H1 (cell line): ENCODE measurements at regions not wholly inside any gene's neighbourhood (a gene's known extent, or its start where the extent isn't known, plus 50 kb on each side); places are given as distances from the start of the nearest gene placed in this dataset.

Source experiments
- CTCF ChIA-PET: fragments of 300-600 bp; sonication (Branson Sonifier 250); formaldehyde crosslinking; loops from one replicate; lab custom pipeline; 2021; ENCODE audit not compliant: partially characterized antibody; lab: Charles Lee
- POLR2A ChIA-PET: fragments of 300-600 bp; sonication (Branson Sonifier 250); formaldehyde crosslinking; loops from one replicate; lab custom pipeline; 2021; ENCODE audit warnings: inconsistent platforms; ENCODE audit not compliant: partially characterized antibody; lab: Charles Lee
- DNase-seq, 2 experiments: peaks; one replicate each; pipeline versions ENCODE4 v3.0.0 to v3.0.0-alpha.2; 2010 to 2022; ENCODE audit warnings: low spot score in 2 of 2, low read depth in 1 of 2, mixed read lengths in 1 of 2
- FAIRE-seq: peaks from 2 replicates; lab custom pipeline; 2011; peaks lifted over from hg19 to GRCh38; lab: Jason Lieb, UNC
- H2AFZ ChIP-seq: 2 replicates; pipeline ENCODE4 v1.8.1; 2012; ENCODE audit warnings: low read length, inconsistent platforms
- H2AK5ac ChIP-seq: 2 replicates; pipeline ENCODE4 v1.6.1; 2013; ENCODE audit warnings: low read depth, low read length
- H2BK120ac ChIP-seq: replicated peaks from 2 replicates; pipeline ENCODE3; 2013; ENCODE audit warnings: low read depth, low read length, inconsistent platforms
- H2BK12ac ChIP-seq: 2 replicates; pipeline ENCODE4 v1.6.1; 2013; ENCODE audit warnings: low read depth, low read length
- H2BK15ac ChIP-seq: 2 replicates; pipeline ENCODE4 v1.6.1; 2013; ENCODE audit warnings: low read length
- H2BK20ac ChIP-seq: 2 replicates; pipeline ENCODE4 v1.6.1; 2013; ENCODE audit warnings: low read length
- H2BK5ac ChIP-seq: 2 replicates; pipeline ENCODE4 v1.6.1; 2013; ENCODE audit warnings: low read depth, low read length
- H3K14ac ChIP-seq: 2 replicates; pipeline ENCODE4 v1.6.1; 2013; ENCODE audit warnings: inconsistent platforms; ENCODE audit not compliant: insufficient read length
- H3K18ac ChIP-seq: 2 replicates; pipeline ENCODE4 v1.6.1; 2013; ENCODE audit warnings: low read length; ENCODE audit errors: extremely low read depth
- H3K23ac ChIP-seq: 2 replicates; pipeline ENCODE4 v1.6.1; 2013; ENCODE audit warnings: inconsistent platforms; ENCODE audit not compliant: insufficient read length
- H3K23me2 ChIP-seq: 2 replicates; pipeline ENCODE4 v1.6.1; 2013; ENCODE audit warnings: low read depth, low read length
- H3K27ac ChIP-seq: 2 replicates; pipeline ENCODE4 v1.6.1; 2011; ENCODE audit warnings: low read depth, low read length, inconsistent platforms
- H3K27me3 ChIP-seq, 4 experiments: replicated peaks in 1 of 4; 1 replicate in 1 of 4; 2 replicates in 3 of 4; pipeline versions ENCODE4 v1.6.1 to v1.8.1; 2011 to 2013; ENCODE audit warnings: low read length in 3 of 4, mild to moderate bottlenecking in 3 of 4, inconsistent platforms in 2 of 4, mixed read lengths in 2 of 4, moderate library complexity in 1 of 4; ENCODE audit not compliant: control insufficient read depth in 3 of 4, insufficient read depth in 3 of 4; ENCODE audit errors: extremely low read depth in 1 of 4
- H3K36me3 ChIP-seq, 4 experiments: 2 replicates each; pipeline versions ENCODE4 v1.6.1 to v1.8.1; 2011 to 2013; ENCODE audit warnings: mild to moderate bottlenecking in 4 of 4, low read length in 3 of 4, moderate library complexity in 2 of 4, control low read depth in 1 of 4, inconsistent platforms in 1 of 4; ENCODE audit not compliant: insufficient read depth in 4 of 4, control insufficient read depth in 2 of 4
- H3K4ac ChIP-seq: replicated peaks from 2 replicates; pipeline ENCODE3; 2013; ENCODE audit warnings: low read length, low read depth, mixed read lengths, inconsistent platforms; ENCODE audit not compliant: insufficient read length
- H3K4me1 ChIP-seq, 4 experiments: replicated peaks in 1 of 4; 1 replicate in 1 of 4; 2 replicates in 3 of 4; pipeline versions ENCODE4 v1.6.1 to v1.8.1; 2011 to 2013; ENCODE audit warnings: low read length in 3 of 4, inconsistent platforms in 2 of 4, mixed read lengths in 1 of 4; ENCODE audit not compliant: insufficient read depth in 4 of 4, control insufficient read depth in 3 of 4
- H3K4me2 ChIP-seq, 2 experiments: 2 replicates each; pipeline versions ENCODE4 v1.6.1 to v1.8.1; 2011 to 2013; ENCODE audit warnings: low read depth in 2 of 2, low read length in 2 of 2, control low read depth in 1 of 2, inconsistent platforms in 1 of 2, mild to moderate bottlenecking in 1 of 2; ENCODE audit not compliant: insufficient read depth in 1 of 2
- H3K4me3 ChIP-seq, 4 experiments: fragments of 200-600, 300-600 bp in 1 of 4; sonication (generic), shearing (Covaris generic), sonication (Bioruptor Twin) in 1 of 4; 2 replicates each; pipeline versions ENCODE4 v1.5.1 to v1.8.1; 2011 to 2016; ENCODE audit warnings: low read length in 4 of 4, low read depth in 3 of 4, control low read depth in 2 of 4, inconsistent platforms in 2 of 4, mild to moderate bottlenecking in 2 of 4, mixed read lengths in 1 of 4, moderate library complexity in 1 of 4; ENCODE audit not compliant: insufficient read depth in 2 of 4; ENCODE audit errors: extremely low read depth in 1 of 4
- H3K56ac ChIP-seq: replicated peaks from 2 replicates; pipeline ENCODE3; 2013; ENCODE audit warnings: low read depth, mild to moderate bottlenecking, mixed read lengths, low read length, inconsistent platforms; ENCODE audit not compliant: insufficient read length
- H3K79me1 ChIP-seq: 2 replicates; pipeline ENCODE4 v1.6.1; 2013; ENCODE audit warnings: low read depth, low read length, control low read depth
- H3K79me2 ChIP-seq, 2 experiments: 2 replicates each; pipeline versions ENCODE4 v1.6.1 to v1.8.1; 2012 to 2013; ENCODE audit warnings: low read length in 2 of 2, mild to moderate bottlenecking in 2 of 2, inconsistent platforms in 1 of 2; ENCODE audit not compliant: insufficient read depth in 2 of 2, control insufficient read depth in 1 of 2
- H3K9ac ChIP-seq, 4 experiments: replicated peaks in 1 of 4; 1 replicate in 1 of 4; 2 replicates in 3 of 4; pipeline versions ENCODE4 v1.6.1 to v1.8.1; 2011 to 2013; ENCODE audit warnings: low read depth in 3 of 4, low read length in 3 of 4, control low read depth in 2 of 4, mild to moderate bottlenecking in 2 of 4, moderate library complexity in 2 of 4, inconsistent platforms in 1 of 4; ENCODE audit errors: extremely low read depth in 1 of 4
- H3K9me3 ChIP-seq, 2 experiments: 2 replicates each; pipeline versions ENCODE4 v1.6.1 to v1.8.1; 2012 to 2013; ENCODE audit warnings: mild to moderate bottlenecking in 2 of 2, moderate library complexity in 2 of 2, control low read depth in 1 of 2, inconsistent platforms in 1 of 2, low read depth in 1 of 2, low read length in 1 of 2, mixed read lengths in 1 of 2; ENCODE audit not compliant: insufficient read depth in 2 of 2
- H4K20me1 ChIP-seq, 2 experiments: replicated peaks in 1 of 2; 2 replicates each; pipeline versions ENCODE3 to v1.8.1; 2011 to 2013; ENCODE audit warnings: inconsistent platforms in 2 of 2, low read length in 2 of 2, mild to moderate bottlenecking in 1 of 2; ENCODE audit not compliant: insufficient read depth in 2 of 2, control insufficient read depth in 1 of 2
- H4K5ac ChIP-seq: 2 replicates; pipeline ENCODE4 v1.6.1; 2013; ENCODE audit warnings: low read length, low read depth, mixed read lengths, inconsistent platforms; ENCODE audit not compliant: insufficient read length
- H4K8ac ChIP-seq: 2 replicates; pipeline ENCODE4 v1.8.0; 2013; ENCODE audit warnings: mild to moderate bottlenecking, moderate library complexity, low read length, inconsistent platforms; ENCODE audit not compliant: insufficient read depth; ENCODE audit errors: extremely low read depth
- H4K91ac ChIP-seq: replicated peaks from 2 replicates; pipeline ENCODE3; 2013; ENCODE audit warnings: low read length, mixed read lengths, inconsistent platforms; ENCODE audit not compliant: insufficient read length
- CTBP2 ChIP-seq: IDR thresholded peaks from 2 replicates; pipeline ENCODE4 v1.7.0; 2011; ENCODE audit warnings: borderline replicate concordance, mild to moderate bottlenecking, moderate library complexity, mixed read lengths, low read length; ENCODE audit not compliant: insufficient read depth, insufficient read length
- EP300 ChIP-seq, 2 experiments: IDR thresholded peaks; 1 replicate in 1 of 2; 2 replicates in 1 of 2; pipeline ENCODE4 v1.6.1; 2011 to 2012; ENCODE audit warnings: low read depth in 2 of 2, low read length in 2 of 2, mild to moderate bottlenecking in 2 of 2, borderline replicate concordance in 1 of 2, inconsistent platforms in 1 of 2, moderate library complexity in 1 of 2
- KDM5A ChIP-seq: fragments of 200-600 bp; IDR thresholded peaks from 2 replicates; pipeline ENCODE4 v1.7.1; 2012; ENCODE audit warnings: mild to moderate bottlenecking, low read length, inconsistent platforms, mixed read lengths
- MAFK ChIP-seq: IDR thresholded peaks from 2 replicates; pipeline ENCODE4 v1.6.1; 2012; ENCODE audit warnings: low read depth, mild to moderate bottlenecking, improper control_type of control experiment, low read length
- POU5F1 ChIP-seq: IDR thresholded peaks from 2 replicates; pipeline ENCODE4 v1.6.1; 2011; ENCODE audit warnings: low read depth, mild to moderate bottlenecking, low read length, moderate library complexity
- SAP30 ChIP-seq: fragments of 300-600 bp; sonication (generic); IDR thresholded peaks from 2 replicates; pipeline ENCODE4 v1.7.1; 2012; ENCODE audit warnings: low read length, moderate library complexity, mild to moderate bottlenecking, inconsistent platforms; ENCODE audit not compliant: insufficient read depth, insufficient replicate concordance
- SIRT6 ChIP-seq: IDR thresholded peaks from one replicate; pipeline ENCODE4 v1.7.1; 2012; ENCODE audit warnings: low read length, inconsistent platforms
- SIX5 ChIP-seq: IDR thresholded peaks from 2 replicates; pipeline ENCODE4 v1.6.1; 2011; ENCODE audit warnings: mild to moderate bottlenecking, low read depth, low read length
- SP4 ChIP-seq: IDR thresholded peaks from 2 replicates; pipeline ENCODE4 v1.6.1; 2012; ENCODE audit warnings: low read length, inconsistent platforms
- SUZ12 ChIP-seq: fragments of 200-600 bp; sonication (generic); IDR thresholded peaks from 2 replicates; pipeline ENCODE4 v1.6.1; 2012; ENCODE audit warnings: mild to moderate bottlenecking, inconsistent platforms, low read length, moderate library complexity, mixed read lengths
- TAF1 ChIP-seq: IDR thresholded peaks from 2 replicates; pipeline ENCODE4 v1.6.1; 2011; ENCODE audit warnings: mild to moderate bottlenecking, low read depth, low read length
- YY1 ChIP-seq: IDR thresholded peaks from 2 replicates; pipeline ENCODE4 v1.6.1; 2011; ENCODE audit warnings: low read depth, mild to moderate bottlenecking, low read length
- WGBS, 2 experiments: shearing (Covaris generic) in 1 of 2; methylation state at CpG; one replicate each; pipeline versions ENCODE4 v1.1.6 to v1.1.7; 2013 to 2015; ENCODE audit warnings: low lambda C conversion rate in 2 of 2, mixed read lengths in 2 of 2, inconsistent platforms in 1 of 2, low coverage in 1 of 2, missing lambda C conversion rate in 1 of 2; ENCODE audit not compliant: insufficient replicate concordance in 2 of 2, insufficient coverage in 1 of 2, insufficient read length in 1 of 2; ENCODE audit errors: extremely low coverage in 1 of 2, missing lambda C conversion rate in 1 of 2; 5-methylcytosine and 5-hydroxymethylcytosine counted together
- TF ChIP-seq, protein P1 (sequence below): IDR thresholded peaks from 2 replicates; pipeline ENCODE4 v1.6.1; 2011; ENCODE audit warnings: low read length, improper control_type of control experiment
- TF ChIP-seq, protein P2 (sequence below): IDR thresholded peaks from 2 replicates; pipeline ENCODE4 v1.6.1; 2012; ENCODE audit warnings: inconsistent platforms

DNA sequence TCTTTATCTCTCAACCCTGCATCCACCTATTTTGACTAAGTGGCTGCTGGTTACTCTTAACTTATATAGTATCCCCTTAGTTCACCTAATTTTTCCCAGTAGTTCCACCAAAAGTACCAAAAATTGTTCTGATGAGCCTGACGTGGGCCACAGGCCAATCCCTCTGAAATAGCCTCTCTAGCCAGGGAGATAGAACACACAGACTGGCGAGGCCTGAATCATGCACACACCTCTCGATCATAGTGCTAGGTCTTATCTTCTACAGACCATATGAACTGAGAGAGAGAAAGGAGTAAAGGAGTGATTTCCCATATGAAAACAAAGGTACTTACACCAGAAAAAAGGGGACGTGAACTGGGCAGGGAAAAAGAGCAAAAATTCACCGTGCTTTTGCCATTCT, 72.5 kb upstream of the ADAMTS9 start:
- no peak overlapping the region for H3K56ac ChIP-seq
- no peaks in the 10 kb centered on the region for H3K79me1 ChIP-seq
- H3K9ac ChIP-seq, result no peak overlapping the region
- no peak overlapping the region for H3K27ac ChIP-seq
- H3K9me3 ChIP-seq, result no peaks in the 10 kb centered on the region
- H2BK15ac ChIP-seq, result no peak overlapping the region
- no peak overlapping the region for H2BK20ac ChIP-seq
- H3K4me2 ChIP-seq, result no peak overlapping the region
- DNase-seq (no peak), FAIRE-seq (no peak)
- no peak overlapping the region for H2AK5ac ChIP-seq
- CTCF ChIA-PET, result no interaction called here
- H3K4me1 ChIP-seq, result no peaks in the 10 kb centered on the region
- H3K4me3 ChIP-seq, result no peak overlapping the region
- no peak overlapping the region for H3K18ac ChIP-seq
- H2BK12ac ChIP-seq, result no peak overlapping the region
- no peaks in the 10 kb centered on the region for H3K36me3 ChIP-seq
- WGBS, 2 experiments, result 91% methylated on average over 3 of the region's 5 CpGs; no CpG with 5 or more reads in 1 of the 2 experiments
- no peak overlapping the region for H3K14ac ChIP-seq
- H2AFZ ChIP-seq, result no peak overlapping the region
- POLR2A ChIA-PET, result no interaction called here
- H2BK5ac ChIP-seq, result no peak overlapping the region
- H4K91ac ChIP-seq, result no peak overlapping the region
- no peaks in the 10 kb centered on the region for H3K79me2 ChIP-seq
- H3K4ac ChIP-seq, result no peak overlapping the region
- H3K23me2 ChIP-seq, result no peaks in the 10 kb centered on the region
- no peak overlapping the region for H4K5ac ChIP-seq
- no peak overlapping the region for H3K23ac ChIP-seq
- H4K8ac ChIP-seq, result no peak overlapping the region
- no peak overlapping the region for H2BK120ac ChIP-seq
- no peaks in the 10 kb centered on the region; a peak in 1 of 7 replicates for H3K27me3 ChIP-seq
- H4K20me1 ChIP-seq, result no peaks in the 10 kb centered on the region
- TF ChIP-seq, protein P1, sequence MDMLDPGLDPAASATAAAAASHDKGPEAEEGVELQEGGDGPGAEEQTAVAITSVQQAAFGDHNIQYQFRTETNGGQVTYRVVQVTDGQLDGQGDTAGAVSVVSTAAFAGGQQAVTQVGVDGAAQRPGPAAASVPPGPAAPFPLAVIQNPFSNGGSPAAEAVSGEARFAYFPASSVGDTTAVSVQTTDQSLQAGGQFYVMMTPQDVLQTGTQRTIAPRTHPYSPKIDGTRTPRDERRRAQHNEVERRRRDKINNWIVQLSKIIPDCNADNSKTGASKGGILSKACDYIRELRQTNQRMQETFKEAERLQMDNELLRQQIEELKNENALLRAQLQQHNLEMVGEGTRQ, result no peak
- TF ChIP-seq CTBP2, result no peak
- TF ChIP-seq SAP30, result no peak
- no peak for TF ChIP-seq POU5F1
- no peak for TF ChIP-seq YY1
- TF ChIP-seq KDM5A, result no peak
- no peak for TF ChIP-seq MAFK
- no peak for TF ChIP-seq SUZ12
- TF ChIP-seq SIX5, result no peak
- TF ChIP-seq EP300 (IDR thresholded peaks at IDR 0.05; ENCODE audit: borderline replicate concordance in 1 of 2, low read depth in 2 of 2, low read length in 2 of 2), result no peak
- TF ChIP-seq SP4, result no peak
- TF ChIP-seq SIRT6, result no peak
- TF ChIP-seq TAF1, result no peak
- TF ChIP-seq, protein P2, sequence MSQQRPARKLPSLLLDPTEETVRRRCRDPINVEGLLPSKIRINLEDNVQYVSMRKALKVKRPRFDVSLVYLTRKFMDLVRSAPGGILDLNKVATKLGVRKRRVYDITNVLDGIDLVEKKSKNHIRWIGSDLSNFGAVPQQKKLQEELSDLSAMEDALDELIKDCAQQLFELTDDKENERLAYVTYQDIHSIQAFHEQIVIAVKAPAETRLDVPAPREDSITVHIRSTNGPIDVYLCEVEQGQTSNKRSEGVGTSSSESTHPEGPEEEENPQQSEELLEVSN, result no peak
